Activated naive CD8-positive, alpha-beta T cell treated with anti-CD3 and anti-CD28 coated beads for 36 hours (primary cell): ENCODE measurements at regions not wholly inside any gene's neighbourhood (a gene's known extent, or its start where the extent isn't known, plus 50 kb on each side); places are given as distances from the start of the nearest gene placed in this dataset.
A peak's percentile ranks its signal among the peaks of the same experiment; 100 is the strongest.

ENCODE experiments used
- DNase-seq: peaks from one replicate; pipeline ENCODE4 v3.0.0; 2021
- H3K27ac Mint-ChIP-seq: one replicate; pipeline ENCODE4 v1.8.0; 2022; ENCODE audit warnings: mild to moderate bottlenecking, moderate library complexity, mixed read lengths
- H3K27me3 Mint-ChIP-seq: one replicate; pipeline ENCODE4 v1.8.0; 2022; ENCODE audit warnings: mild to moderate bottlenecking, mixed read lengths
- H3K36me3 Mint-ChIP-seq: one replicate; pipeline ENCODE4 v1.8.0; 2021; ENCODE audit warnings: mild to moderate bottlenecking, mixed read lengths
- H3K4me1 Mint-ChIP-seq: one replicate; pipeline ENCODE4 v1.8.0; 2021; ENCODE audit warnings: mixed read lengths
- H3K4me3 Mint-ChIP-seq: one replicate; pipeline ENCODE4 v1.8.0; 2022; ENCODE audit warnings: mild to moderate bottlenecking, moderate library complexity, mixed read lengths
- H3K9me3 Mint-ChIP-seq: one replicate; pipeline ENCODE4 v1.8.0; 2022; ENCODE audit warnings: mixed read lengths

DNA sequence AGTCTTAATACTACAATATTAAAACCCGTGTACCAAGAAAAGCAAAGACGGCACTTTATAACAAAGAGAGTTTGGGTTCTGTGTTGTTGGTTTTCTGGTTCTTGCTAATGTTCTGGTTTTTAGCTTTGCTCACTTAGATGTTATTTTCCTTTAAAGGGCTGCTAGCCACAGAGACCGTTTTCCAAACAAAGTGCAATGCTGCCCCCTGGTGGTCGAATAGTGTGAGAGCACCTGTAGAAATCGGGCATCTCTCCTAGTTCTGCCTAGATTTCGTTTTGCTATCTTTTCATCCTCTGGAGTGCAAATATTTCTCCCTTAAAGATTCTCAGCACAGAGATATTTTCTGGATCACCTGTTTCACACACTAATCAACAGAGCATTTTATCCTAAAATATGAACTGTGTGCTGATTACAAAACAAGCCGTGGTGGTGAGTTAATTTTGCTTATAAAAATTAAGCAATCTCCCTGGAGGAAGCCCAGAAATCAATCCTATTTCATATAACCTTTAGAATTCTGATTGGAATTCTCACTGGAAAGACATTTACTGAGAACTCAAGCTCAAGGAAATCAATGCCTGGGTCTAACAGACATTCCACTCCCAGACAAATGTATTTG, 334.5 kb upstream of the NOCT start:
- Mint-ChIP-seq H3K36me3 (no peaks in the 10 kb centered on the region), H3K27me3 (peaks cover 21% of the 10 kb centered on the region), H3K9me3 (no peaks in the 10 kb centered on the region), H3K4me1 (no peaks in the 10 kb centered on the region), H3K4me3 (no peak overlapping the region), H3K27ac (no peak overlapping the region)
- DNase-seq, result peak; percentile 46

DNA sequence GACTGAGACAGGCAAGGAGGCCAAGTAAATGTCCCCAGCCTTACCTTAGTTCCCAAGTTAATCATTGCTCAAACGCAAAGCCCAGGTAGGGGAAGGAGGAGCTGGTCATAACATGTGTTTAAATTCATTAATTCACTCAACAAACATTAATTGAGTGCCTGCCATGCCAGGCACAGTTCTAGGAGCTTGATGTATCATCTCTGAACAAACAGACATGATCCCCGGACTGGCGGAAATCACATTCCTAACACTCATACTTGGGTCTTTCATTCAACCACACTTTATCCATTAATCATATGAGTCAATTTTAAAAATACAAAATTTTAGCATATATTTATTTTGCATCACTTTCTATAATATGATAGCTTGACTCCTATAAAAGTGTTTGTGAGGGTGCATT, 335.3 kb upstream of the NOCT start:
- Mint-ChIP-seq H3K9me3 (no peaks in the 10 kb centered on the region), H3K4me1 (no peaks in the 10 kb centered on the region), H3K36me3 (no peaks in the 10 kb centered on the region), H3K27ac (no peak overlapping the region), H3K27me3 (peaks cover 18% of the 10 kb centered on the region), H3K4me3 (no peak overlapping the region)
- DNase-seq, result no peak

DNA sequence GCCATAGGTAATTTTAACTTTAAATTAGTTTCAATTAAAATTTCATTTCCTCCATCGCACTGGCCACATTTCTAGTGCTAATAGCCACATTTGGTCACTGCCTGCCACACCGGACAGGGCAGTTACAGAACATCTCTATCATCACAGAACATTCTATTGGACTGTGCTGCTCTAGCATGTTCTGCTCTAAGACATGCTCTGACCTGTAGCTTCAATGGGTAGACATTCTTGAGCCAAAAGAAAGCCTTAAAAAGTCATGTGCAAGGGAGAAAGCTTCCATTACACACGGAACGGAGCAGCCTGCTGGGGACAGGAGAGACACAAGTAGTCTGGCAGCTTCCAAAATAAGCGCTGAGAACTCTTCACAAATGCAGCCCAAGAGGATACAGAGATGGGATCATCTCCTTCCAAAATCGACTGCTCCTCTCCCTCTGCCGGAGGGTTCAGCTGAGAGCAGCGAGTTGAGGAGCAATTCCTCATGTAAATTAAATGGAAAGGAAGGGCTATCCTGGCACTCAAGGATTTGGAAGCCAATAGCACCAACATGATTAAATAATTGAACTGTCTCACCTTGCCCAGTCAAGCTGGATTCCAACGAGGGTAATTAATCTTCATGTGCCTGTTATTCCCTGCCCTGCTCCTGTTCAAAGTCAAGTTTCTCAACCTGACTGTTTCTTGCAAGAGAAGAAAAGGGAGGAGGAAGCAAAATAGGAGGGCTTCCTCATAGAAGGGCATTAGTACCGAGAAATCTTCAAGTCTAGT, 336.4 kb upstream of the NOCT start:
- H3K4me3 Mint-ChIP-seq, result no peak overlapping the region
- DNase-seq, result no peak
- H3K27ac Mint-ChIP-seq, result no peak overlapping the region
- H3K27me3 Mint-ChIP-seq, result peaks cover 18% of the 10 kb centered on the region
- H3K4me1 Mint-ChIP-seq, result no peaks in the 10 kb centered on the region
- no peaks in the 10 kb centered on the region for H3K9me3 Mint-ChIP-seq
- H3K36me3 Mint-ChIP-seq, result no peaks in the 10 kb centered on the region

DNA sequence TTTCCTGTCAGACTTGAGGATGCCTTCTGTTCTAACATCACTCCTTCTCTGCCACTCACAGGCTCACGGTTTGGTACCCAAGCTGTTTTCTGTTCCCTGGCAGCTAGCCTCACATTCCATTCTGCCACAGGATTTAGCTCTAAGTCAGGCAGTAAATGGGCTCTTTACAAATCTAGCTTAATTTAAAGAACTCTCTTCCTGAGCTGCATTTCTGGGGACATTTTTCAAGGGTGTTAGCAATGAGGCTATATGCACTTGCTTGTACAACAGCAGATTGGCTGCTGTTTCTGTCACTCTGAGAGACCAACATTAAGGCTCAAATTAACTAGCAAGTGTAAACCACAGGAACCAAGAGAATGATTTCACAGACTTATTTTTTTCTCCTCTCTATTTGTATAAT, 337.8 kb upstream of the NOCT start:
- Mint-ChIP-seq H3K4me1 (no peaks in the 10 kb centered on the region), H3K9me3 (no peaks in the 10 kb centered on the region), H3K27me3 (peaks cover 15% of the 10 kb centered on the region), H3K27ac (no peak overlapping the region), H3K4me3 (no peak overlapping the region), H3K36me3 (no peaks in the 10 kb centered on the region)
- no peak for DNase-seq

DNA sequence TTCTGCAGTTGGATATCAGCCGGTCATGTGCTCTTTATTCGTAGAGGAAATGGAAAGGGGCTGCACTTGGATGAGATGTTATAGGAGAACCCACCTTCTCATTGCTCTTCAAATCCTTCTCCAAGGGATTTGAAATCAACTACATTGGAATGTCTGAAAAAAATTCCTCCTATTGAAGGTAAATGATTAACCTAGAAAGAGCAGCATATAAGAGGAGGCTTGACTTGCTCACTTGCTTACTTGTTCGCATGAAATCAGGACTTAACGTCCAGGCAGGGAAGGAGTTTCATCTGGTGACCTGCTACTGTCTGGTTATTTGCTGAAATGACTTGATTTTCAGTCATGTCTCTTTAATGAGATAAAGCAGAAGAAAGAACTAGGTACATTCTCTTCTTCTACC, 338.4 kb upstream of the NOCT start:
- Mint-ChIP-seq H3K27ac (no peak overlapping the region), H3K4me3 (no peak overlapping the region), H3K4me1 (no peaks in the 10 kb centered on the region), H3K27me3 (peaks cover 13% of the 10 kb centered on the region), H3K36me3 (no peaks in the 10 kb centered on the region), H3K9me3 (no peaks in the 10 kb centered on the region)
- DNase-seq, result no peak

DNA sequence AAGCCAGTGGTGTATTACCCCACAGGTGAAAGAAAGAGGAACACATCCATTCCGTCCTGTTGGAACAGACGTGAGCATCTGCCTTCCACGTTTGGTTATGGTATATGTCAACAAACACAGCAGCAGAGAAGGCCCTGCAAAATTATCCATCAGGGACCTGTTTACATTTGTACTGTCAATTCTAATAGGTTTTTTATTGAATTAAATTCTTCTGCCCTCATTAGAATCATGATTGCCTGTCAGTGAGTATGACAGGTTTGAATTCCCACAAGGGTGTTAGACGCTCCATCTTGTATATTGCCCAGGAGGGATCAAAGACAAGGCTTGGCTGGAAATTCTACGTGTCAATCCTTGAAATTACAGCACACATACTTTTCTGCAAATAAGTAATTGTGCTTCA, 339.9 kb upstream of the NOCT start:
- Mint-ChIP-seq H3K27me3 (peaks cover 1% of the 10 kb centered on the region), H3K36me3 (no peaks in the 10 kb centered on the region), H3K9me3 (no peaks in the 10 kb centered on the region), H3K4me3 (no peak overlapping the region), H3K4me1 (no peaks in the 10 kb centered on the region), H3K27ac (no peak overlapping the region)
- no peak for DNase-seq

DNA sequence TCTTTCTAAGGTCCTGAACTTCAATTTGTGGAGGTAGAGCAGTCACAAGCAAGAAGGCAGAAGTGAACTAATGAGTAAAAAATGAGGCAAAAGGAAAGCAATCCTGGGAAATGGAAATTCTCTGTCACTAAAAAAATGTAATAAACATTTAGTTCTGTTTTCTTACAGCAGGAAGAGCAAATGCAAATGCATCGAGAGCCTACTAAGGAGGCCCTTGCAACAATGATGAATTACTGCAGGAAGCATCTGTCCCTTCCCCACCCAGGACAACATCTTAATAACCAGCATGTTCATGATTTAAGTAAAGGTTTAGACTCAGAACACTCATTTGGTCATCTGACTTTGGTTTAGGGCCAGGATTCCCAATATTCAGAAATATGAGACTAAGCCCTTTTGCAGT, 341.4 kb upstream of the NOCT start:
- no peaks in the 10 kb centered on the region for H3K9me3 Mint-ChIP-seq
- no peak for DNase-seq
- H3K36me3 Mint-ChIP-seq, result no peaks in the 10 kb centered on the region
- no peaks in the 10 kb centered on the region for H3K4me1 Mint-ChIP-seq
- no peaks in the 10 kb centered on the region for H3K27me3 Mint-ChIP-seq
- no peak overlapping the region for H3K27ac Mint-ChIP-seq
- no peak overlapping the region for H3K4me3 Mint-ChIP-seq

DNA sequence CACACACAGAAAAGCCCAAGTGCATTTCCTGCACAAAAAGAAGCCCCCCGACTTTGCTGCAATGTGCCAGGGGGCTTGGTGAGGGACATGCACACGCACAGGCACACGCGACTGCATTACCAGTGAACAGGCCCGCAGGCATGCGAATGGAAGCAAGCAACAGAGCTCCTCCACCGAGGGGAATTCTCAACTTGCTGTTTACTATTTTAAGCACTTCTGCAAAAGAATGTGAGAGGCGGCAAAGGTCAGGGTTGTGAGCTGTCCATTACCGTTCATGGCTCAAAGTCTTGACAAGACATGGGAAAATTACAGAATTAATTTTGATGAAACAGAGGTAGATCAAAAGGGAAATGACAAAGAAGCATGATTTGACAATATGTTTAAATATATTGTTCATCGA, 342.5 kb upstream of the NOCT start:
- Mint-ChIP-seq H3K4me3 (no peak overlapping the region), H3K36me3 (no peaks in the 10 kb centered on the region)

DNA sequence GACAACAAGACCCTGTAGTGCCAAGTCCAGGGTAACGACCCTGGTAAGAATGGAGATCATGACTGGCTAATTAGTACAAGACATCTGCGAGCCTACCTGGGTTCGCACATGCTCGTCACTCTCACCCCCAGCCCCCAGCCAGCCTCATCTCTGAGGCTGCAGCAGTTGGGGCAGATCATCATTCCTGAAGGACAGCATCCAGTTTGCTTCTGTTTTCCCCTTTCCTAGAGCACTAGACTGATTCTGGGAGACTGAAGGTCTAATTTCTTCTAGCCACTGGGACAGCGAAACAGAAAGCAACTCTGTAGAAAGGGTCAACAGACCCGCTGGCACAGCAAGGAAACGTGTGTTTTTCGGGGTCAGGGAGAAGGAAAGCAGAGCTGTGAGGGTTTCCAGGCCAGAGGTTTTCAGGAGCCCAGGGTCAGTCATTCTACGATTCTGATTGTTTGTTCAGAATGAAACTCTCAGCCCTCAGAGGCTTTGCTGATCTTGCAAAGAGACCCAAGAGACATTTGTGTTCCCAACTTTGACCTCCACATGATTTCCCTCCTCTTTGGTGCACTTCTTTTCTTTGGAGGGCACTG, 343.1 kb upstream of the NOCT start:
- H3K4me3 Mint-ChIP-seq, result no peak overlapping the region
- no peak for DNase-seq
- no peaks in the 10 kb centered on the region for H3K9me3 Mint-ChIP-seq
- H3K27ac Mint-ChIP-seq, result no peak overlapping the region
- no peaks in the 10 kb centered on the region for H3K27me3 Mint-ChIP-seq
- no peaks in the 10 kb centered on the region for H3K36me3 Mint-ChIP-seq
- H3K4me1 Mint-ChIP-seq, result no peaks in the 10 kb centered on the region

More for the DNA sequence above, 342.5 kb upstream of the NOCT start:
- H3K27ac Mint-ChIP-seq, result no peak overlapping the region
- H3K27me3 Mint-ChIP-seq, result no peaks in the 10 kb centered on the region
- H3K9me3 Mint-ChIP-seq, result no peaks in the 10 kb centered on the region
- no peaks in the 10 kb centered on the region for H3K4me1 Mint-ChIP-seq
- no peak for DNase-seq

DNA sequence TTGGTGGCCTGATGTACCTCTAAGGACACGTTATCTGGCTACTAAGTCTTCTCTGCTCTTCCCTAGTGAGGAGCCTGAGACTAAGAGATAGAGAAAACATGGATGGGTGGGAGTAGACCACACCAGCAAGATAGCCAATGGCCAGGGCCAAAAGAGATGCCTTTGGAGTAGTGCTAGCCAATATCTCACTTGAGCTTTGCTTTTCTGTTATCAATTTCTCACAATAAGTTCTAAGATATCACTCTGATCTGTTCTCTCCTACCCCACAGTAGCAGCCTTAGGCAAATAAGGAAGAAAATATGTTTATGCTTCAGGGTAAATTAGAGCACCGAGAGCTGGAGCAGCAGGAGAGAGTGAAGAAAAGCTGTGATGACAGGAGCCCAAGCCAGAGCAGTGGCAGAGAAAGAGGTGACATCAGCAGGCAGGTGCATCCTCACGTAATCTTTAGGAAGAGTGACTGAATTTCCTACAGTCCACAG, 343.9 kb upstream of the NOCT start:
- H3K27ac Mint-ChIP-seq, result no peak overlapping the region
- H3K27me3 Mint-ChIP-seq, result no peaks in the 10 kb centered on the region
- DNase-seq, result no peak
- no peaks in the 10 kb centered on the region for H3K4me1 Mint-ChIP-seq
- no peaks in the 10 kb centered on the region for H3K36me3 Mint-ChIP-seq
- H3K9me3 Mint-ChIP-seq, result no peaks in the 10 kb centered on the region
- no peak overlapping the region for H3K4me3 Mint-ChIP-seq

DNA sequence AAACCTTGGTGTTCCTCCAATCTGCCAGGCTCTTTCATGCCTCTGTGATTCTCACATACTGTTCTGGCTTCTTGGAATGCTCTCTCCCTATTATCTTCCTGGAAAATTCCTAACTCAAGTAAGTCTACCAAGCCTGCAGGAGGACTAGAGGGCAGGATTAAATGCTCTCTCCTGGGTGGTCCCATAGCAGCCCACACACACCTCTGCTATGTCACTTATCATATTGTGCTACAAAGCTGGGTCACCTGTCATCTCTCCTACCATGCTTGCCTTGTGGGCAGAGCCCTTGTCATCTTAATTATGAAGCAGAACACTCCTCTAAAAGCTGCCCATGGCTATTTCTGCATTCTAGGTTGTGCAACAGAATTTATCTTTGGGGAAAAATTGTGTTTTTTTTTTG, 344.5 kb upstream of the NOCT start:
- H3K4me3 Mint-ChIP-seq, result no peak overlapping the region
- H3K36me3 Mint-ChIP-seq, result no peaks in the 10 kb centered on the region
- H3K4me1 Mint-ChIP-seq, result no peaks in the 10 kb centered on the region
- H3K27ac Mint-ChIP-seq, result no peak overlapping the region
- no peak for DNase-seq
- H3K27me3 Mint-ChIP-seq, result peaks cover 3% of the 10 kb centered on the region
- no peaks in the 10 kb centered on the region for H3K9me3 Mint-ChIP-seq

DNA sequence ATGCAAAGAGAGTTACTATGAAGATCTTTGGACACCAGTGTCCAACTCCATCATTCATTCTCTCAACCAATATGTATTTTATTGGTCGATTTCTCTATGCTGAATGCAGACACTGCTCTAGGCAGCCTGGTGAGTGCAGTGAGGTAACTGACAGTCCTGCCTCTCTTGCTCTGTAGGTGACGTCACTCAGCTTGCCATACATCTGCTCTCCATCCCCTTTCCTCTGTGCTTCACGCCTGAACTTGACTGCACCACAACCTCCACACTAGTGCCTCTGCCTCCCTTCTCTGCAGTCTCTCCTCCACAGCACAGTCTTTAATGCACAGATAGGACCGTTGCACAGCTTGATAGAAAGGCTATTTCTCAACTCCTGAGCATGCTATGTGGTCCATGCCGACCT, 344.9 kb upstream of the NOCT start:
- Mint-ChIP-seq H3K4me1 (no peaks in the 10 kb centered on the region), H3K27me3 (peaks cover 4% of the 10 kb centered on the region), H3K27ac (no peak overlapping the region), H3K36me3 (no peaks in the 10 kb centered on the region), H3K9me3 (no peaks in the 10 kb centered on the region), H3K4me3 (no peak overlapping the region)
- DNase-seq, result no peak

DNA sequence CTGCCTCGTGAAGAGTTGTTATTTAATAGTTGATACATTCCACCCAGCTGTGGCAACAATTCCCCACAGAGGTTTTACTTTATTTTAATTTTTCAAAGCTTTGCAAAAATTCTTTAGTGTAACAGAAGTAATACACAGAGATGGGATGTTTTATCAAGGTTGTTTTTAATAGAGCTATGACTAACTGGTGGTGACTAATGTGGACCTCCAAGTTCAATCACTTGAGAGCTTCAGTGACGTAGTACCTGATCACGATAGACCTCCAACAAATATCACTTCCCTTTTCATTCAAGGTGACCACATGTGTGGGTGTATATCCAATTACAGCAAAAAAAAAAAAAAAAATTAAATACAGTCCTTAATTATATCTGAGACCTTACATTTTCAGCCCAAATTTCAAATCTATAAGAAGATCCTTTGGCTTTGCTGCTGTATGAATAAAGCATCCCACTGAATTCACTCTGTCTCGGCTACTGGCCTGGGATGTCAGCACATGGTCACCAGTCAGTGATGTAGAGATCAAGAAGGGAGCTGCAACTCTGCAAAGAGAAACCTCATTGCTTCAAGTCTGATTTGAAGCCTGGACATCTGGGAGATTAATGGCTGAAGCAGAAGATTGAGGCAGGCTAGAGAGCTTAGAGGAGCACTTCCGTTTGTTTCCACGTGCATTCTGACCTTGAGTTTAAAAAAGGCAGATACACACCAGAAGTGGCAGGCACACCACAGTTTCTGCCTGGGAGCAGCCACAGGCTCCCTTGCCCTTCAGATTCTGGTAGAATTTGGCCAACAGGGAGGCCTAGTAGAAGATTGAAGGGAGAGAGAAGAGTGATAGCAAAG, 345.9 kb upstream of the NOCT start:
- Mint-ChIP-seq H3K36me3 (no peaks in the 10 kb centered on the region), H3K4me1 (no peaks in the 10 kb centered on the region), H3K9me3 (no peaks in the 10 kb centered on the region), H3K4me3 (no peak overlapping the region), H3K27ac (no peak overlapping the region), H3K27me3 (peaks cover 4% of the 10 kb centered on the region)
- no peak for DNase-seq

DNA sequence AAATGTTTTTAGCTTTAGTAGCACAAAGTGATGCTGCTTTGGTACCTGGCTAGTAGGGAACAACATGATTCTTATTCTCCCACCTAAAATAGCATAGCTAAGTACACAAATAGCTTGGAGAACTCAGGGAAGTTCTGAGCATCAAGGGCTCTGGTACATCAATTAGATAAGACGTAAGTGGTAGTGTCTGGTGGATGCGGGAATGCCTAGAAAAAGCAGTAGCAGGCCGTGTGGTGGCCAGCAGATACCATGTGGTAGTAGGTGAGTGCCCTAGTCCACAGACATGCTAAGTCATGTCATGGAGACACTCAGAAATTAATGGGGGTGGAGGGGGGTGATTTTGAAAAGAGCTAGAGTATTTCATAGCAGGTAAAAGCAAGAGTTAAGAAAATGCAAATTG, 347.3 kb upstream of the NOCT start:
- Mint-ChIP-seq H3K4me3 (no peak overlapping the region), H3K27me3 (peaks cover 4% of the 10 kb centered on the region), H3K27ac (no peak overlapping the region), H3K9me3 (no peaks in the 10 kb centered on the region), H3K4me1 (no peaks in the 10 kb centered on the region), H3K36me3 (no peaks in the 10 kb centered on the region)
- no peak for DNase-seq

DNA sequence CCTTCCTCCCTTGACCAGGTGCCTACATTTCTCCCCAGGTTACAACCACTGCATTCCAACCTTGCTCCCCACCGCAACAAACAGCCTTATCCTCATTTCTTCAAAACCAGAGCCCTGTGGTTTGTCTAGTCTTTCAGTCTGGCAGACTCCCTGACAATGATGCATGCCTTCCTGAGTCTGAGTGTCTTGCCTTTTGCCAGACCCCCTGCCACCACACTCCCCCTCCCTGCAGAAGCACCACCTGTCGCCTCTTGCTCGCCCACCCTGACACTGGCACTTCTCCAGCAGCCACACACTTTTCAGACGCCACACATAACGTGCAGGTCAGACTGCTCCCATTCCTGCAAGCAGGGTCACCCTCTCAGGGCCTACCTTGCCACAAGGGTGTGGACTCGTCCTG, 349.2 kb upstream of the NOCT start:
- Mint-ChIP-seq H3K4me1 (no peaks in the 10 kb centered on the region), H3K4me3 (no peak overlapping the region), H3K36me3 (no peaks in the 10 kb centered on the region), H3K27me3 (peaks cover 4% of the 10 kb centered on the region), H3K9me3 (no peaks in the 10 kb centered on the region), H3K27ac (no peak overlapping the region)
- DNase-seq, result no peak
